ENCODE measurements at regions not wholly inside any gene's neighbourhood (a gene's known extent, or its start where the extent isn't known, plus 50 kb on each side); places are given as distances from the start of the nearest gene placed in this dataset.

DNA sequence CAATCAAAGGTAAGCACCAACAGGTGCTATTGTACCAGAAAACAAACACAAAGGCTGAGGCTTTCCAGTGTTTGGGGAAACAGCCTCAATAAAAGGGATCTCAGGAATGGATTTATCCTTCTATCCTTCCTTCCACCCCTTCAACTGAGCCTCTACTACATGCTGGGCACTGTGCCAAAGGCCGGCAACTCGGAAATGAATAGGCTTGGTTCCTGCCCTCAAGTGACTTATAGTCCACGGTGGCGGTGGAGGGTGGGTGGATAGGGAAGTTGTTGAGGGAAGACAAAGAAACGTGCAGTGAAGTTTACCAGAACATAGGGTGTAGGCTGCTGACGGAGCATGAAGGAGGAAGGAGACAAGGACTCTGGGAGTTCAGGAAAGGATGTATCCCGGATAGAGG, 73.4 kb upstream of the TAB2 start:
- TF ChIP-seq EZH2 (IDR thresholded peaks at IDR 0.05; ENCODE audit: borderline replicate concordance, low read depth, low read length, poor library complexity, severe bottlenecking) = no peak
- TF ChIP-seq, protein P1, sequence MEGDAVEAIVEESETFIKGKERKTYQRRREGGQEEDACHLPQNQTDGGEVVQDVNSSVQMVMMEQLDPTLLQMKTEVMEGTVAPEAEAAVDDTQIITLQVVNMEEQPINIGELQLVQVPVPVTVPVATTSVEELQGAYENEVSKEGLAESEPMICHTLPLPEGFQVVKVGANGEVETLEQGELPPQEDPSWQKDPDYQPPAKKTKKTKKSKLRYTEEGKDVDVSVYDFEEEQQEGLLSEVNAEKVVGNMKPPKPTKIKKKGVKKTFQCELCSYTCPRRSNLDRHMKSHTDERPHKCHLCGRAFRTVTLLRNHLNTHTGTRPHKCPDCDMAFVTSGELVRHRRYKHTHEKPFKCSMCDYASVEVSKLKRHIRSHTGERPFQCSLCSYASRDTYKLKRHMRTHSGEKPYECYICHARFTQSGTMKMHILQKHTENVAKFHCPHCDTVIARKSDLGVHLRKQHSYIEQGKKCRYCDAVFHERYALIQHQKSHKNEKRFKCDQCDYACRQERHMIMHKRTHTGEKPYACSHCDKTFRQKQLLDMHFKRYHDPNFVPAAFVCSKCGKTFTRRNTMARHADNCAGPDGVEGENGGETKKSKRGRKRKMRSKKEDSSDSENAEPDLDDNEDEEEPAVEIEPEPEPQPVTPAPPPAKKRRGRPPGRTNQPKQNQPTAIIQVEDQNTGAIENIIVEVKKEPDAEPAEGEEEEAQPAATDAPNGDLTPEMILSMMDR (conservative IDR thresholded peaks at IDR 0.05; ENCODE audit: low read depth, low read length) = no peak
